ENCODE measurements at regions not wholly inside any gene's neighbourhood (a gene's known extent, or its start where the extent isn't known, plus 50 kb on each side); places are given as distances from the start of the nearest gene placed in this dataset.
"Not testable (repeated sequence)": the region's sequence is repeated elsewhere in the genome, so short reads cannot be mapped to it uniquely, and the experiment has no call there.

DNA sequence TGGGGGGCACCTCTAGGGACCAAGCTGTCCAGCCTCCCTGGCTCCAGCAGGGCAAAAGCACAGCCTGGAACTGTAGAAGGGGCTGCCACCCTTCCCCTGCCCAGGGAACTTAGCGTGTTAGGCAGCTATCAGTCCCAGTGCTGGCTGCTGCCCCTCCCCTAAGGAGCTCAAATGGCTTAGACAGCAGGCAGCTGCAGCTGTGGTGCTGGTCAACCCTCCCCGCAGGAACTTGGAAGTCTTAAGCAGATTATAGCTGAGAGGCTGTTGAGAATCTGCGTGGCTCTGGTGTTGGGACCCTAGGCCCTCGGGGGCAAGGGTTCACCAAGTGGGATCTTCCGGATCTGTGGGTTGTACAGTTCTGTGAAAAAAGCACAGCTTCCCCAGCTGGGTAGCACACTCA lies 536.5 kb upstream of the CDH10 start:
- no peak for DNase-seq (ENCODE audit: low read depth)

DNA sequence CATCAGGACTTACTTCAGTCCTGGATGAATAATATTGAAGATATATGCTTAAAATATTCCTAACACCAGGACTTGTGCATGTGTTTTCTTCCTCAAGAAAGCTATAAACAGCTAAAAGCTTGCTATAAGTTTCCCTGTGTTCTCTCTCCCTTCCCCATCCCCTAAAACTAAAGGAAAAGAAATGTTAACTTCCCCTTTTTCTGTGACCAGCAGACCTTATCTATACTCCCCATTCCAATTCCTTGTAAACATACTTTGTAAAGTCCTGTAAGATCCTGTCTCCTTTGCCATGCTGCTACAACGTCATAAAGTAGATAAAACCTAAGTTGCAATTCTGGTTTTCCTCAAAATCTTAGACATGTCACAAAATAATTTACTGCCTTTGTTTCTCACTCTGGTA lies 517.8 kb upstream of the CDH10 start:
- not testable (repeated sequence) for DNase-seq (ENCODE audit: low read depth)

DNA sequence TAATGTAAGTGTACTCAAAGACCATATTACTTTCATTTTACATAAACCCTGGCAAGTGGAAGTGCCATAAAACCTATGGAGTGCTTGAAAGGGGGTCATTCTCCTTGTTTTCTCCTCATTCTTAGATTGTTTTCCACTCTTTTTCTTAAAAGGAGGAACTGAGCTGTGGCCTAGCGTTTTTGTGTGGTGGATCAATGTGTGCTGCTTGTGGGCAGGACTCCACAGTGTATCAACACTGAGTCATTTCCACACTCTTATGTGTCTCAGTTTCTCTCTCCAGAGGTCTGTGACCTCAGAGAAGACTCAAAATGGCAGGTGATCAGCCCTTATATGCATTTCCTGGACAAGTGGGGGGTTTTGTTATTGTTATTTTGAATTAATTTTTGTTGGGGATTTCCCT lies 516.1 kb upstream of the CDH10 start:
- DNase-seq (ENCODE audit: low read depth): no peak

DNA sequence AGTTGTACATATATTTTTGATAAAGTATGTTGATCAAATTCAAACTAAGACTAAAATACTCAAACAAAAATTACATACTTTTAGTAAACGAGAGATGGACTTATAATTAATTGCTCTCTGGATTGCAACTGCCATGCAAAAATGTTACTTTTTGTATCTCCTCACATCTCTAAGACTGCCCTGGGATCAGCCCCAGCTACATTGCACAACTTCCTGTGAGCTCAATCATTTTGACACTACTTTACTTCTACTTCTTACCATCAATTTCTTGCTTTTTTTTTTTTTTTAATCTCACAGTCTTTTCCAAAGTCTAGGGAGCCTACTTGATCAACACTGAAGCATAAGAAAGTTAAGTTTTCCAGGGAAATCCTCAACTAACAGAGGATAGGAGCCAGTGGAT lies 506.0 kb upstream of the CDH10 start:
- no peak for DNase-seq (ENCODE audit: low read depth)

DNA sequence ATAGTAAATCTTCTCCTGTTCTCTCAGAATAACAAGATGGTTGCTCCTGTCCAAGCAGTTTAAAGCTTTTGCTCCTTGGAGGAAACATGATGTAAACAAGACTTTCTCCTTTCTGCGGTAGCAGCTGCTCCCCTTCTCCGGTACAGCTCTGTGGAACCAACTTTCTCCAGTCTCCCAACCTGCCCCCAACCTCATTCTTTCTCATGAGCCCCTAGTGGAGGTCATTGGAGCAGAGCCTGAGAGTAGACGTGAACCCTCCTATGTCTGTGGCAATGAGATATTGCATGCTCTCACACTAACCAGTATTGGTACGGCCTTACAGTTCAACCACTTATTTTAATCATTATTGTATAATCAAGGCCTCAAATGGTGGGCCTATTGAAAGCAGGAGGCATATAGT lies 483.8 kb upstream of the CDH10 start:
- DNase-seq (ENCODE audit: low read depth): no peak

DNA sequence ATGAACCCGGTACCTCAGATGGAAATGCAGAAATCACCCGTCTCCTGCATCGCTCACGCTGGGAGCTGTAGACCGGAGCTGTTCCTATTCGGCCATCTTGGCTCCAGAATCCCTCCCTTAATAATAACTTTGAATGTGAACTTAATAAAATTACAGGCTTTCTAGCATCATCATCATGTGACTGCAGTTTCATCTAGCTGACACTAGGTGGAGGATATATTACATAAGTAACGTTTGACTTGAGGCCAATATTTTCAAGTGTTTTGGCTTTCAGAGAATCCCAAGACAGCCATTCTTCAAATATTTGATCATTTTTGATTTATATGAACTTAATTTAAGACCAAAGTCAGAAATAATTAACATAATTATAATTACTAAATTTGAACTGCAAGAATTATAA lies 474.9 kb upstream of the CDH10 start:
- DNase-seq (ENCODE audit: low read depth): no peak

DNA sequence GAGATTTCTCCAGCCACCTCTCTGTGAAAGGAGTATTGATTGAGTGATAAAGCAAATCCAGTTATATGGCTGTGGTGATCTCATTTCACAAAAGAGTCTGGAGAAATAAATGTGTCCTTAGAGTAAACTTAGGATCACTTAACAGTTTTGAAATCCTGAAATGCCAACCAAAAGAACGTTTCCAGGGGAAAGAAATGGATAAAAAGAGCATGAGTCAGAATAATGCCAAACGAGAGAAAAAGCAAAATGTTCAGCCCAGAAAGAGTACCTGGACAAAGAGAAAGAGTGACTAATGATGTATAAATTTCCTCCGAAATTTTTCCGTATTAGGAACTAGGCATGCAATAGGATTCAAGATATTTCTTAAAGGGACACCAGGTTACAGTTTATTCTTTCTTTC lies 463.1 kb upstream of the CDH10 start:
- no peak for DNase-seq (ENCODE audit: low read depth)

DNA sequence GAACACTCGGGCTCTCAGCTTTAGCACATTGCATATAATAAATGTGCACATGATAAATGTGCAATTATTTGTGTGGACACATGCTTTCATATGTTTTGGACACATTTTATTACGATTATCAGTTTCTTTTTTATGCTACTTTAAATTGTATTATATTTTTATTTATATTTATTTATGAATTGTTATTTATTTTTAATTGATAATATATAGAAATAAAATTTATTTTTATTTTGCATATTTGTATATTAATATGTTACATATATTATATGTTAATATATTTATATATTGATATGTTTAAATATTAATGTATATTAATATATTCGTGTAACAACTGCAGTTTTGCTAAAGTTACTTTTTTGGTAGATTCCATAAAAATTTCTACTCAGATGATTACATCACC lies 454.8 kb upstream of the CDH10 start:
- no peak for DNase-seq (ENCODE audit: low read depth)

DNA sequence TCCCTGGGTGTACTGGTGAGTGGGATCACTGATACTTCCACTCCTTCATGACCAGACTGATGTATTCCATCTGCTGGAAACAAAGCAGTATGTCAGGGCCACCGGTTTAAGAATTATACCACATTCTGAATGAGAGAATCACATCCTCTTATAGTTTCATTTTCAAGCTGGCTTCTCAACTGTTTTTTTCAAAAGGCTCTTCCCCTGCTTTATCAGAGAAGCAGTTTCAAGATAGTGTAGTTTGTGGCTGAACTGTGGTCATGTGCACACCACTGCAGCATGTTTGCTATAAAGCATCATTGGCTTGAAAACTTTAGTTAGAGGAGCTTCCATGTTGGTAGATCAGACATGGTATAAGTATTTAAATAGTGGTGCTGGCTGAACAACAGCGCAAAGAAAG lies 450.5 kb upstream of the CDH10 start:
- no peak for DNase-seq (ENCODE audit: low read depth)

DNA sequence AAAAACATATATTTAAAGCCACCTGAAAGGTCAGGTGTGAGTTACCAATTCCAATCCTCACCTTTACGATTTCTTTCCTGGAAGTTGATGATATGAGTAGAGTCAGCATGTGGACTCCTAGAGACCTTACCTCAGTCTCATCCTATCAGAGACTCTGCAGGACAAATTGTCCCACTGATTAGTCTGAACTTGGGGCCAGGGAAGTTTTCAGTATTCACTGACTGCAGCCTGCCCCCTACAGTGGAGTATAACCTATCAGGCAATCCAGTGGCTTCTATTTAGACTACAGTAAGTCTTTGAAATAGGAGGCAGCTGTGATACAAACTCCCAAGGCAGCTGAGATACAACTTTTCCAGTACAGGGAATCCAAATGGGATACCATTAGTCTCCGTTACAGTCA lies 449.4 kb upstream of the CDH10 start:
- no peak for DNase-seq (ENCODE audit: low read depth)

DNA sequence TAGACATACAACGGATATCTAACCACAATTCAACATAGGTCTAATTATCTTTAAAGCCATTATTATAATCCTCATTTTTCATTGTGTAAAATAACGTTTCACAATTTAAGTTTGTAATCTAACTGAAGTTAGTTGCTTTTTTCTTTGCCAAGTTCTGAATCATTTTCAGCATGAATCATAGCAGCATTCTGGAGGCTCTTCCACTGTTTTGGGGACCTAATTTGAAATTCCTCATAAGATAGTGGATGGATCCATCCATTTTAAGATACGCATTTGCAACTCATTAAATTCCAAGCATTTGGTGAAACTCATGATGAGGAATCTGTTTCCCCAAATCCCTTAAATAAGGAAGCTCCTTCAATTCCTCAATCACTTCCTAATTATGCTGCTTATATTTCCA lies 447.1 kb upstream of the CDH10 start:
- DNase-seq (ENCODE audit: low read depth): no peak

DNA sequence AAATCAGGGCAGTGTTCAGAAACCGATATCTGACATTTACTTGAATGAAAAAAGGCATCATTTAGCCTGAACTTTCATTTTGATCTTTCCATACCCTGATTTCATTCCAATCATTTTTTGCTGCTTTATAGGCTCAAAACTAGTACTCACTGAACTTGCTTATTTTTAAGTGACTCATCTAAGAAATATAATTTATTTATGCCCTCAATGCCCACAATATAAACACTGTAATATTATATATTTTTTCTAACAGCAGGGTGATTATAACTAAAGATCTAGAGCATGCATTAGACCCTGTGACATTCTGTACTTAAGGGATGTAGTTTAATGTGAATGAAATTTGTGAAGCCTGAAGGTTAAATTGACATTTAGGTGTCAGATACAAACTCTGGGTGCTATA lies 446.1 kb upstream of the CDH10 start:
- no peak for DNase-seq (ENCODE audit: low read depth)

DNA sequence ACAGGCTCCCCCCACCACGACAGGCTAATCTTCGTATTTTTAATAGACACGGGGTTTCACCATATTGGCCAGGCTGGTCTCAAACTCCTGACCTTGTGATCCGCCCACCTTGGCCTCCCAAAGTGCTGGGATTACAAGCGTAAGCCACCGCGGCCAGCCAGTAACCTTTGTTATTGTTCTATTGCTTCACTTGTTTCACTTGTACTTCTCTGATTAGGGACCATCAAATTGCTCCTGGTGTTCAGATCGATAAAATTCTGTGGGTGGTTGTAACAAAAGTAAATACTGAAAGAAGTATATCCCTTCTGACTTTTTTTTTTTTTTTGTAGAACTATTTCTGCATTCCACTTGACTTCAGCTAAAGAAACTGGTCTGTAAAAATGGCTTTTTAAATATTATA lies 445.5 kb upstream of the CDH10 start:
- no peak for DNase-seq (ENCODE audit: low read depth)

DNA sequence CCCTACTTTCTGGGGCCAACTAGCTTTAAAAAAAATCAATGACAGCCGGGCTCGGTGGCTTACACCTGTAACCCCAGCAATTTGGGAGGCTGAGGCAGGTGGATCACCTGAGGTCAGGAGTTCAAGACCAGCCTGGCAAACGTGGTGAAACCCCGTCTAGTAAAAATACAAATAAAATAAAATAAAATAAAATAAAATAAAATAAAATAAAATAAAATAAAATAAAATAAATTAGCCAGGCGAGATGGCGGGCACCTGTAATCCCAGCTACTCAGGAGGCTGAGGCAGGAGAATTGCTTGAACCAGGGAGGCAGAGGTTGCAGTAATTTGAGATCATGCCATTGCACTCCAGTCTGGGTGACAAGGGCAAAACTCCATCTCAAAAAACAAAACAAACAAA lies 443.9 kb upstream of the CDH10 start:
- DNase-seq (ENCODE audit: low read depth): not testable (repeated sequence)

DNA sequence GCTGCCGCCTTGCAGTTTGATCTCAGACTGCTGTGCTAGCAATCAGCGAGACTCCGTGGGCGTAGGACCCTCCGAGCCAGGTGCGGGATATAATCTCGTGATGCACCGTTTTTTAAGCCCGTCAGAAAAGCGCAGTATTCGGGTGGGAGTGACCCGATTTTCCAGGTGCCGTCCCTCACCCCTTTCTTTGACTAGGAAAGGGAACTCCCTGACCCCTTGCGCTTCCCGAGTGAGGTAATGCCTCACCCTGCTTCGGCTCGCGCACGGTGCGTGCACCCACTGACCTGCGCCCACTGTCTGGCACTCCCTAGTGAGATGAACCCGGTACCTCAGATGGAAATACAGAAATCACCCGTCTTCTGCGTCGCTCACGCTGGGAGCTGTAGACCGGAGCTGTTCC lies 438.5 kb upstream of the CDH10 start:
- not testable (repeated sequence) for DNase-seq (ENCODE audit: low read depth)

DNA sequence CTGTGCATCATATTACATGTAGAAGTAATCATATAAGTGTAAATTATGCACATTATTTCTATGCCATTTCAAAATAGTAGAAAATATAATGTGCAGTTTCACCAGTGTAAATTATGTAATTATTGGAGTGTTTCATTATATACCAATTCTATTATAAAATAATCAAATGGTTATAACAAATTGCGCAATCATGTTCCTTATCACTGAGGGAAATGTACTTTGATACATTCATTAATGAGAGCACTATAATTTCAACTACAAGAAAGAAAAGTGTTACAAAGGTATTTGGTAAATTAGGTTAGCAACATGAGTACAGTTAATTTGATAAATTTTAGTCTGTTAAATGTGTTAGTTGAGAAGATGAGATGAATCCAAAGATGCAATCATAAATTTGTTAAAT lies 421.5 kb upstream of the CDH10 start:
- DNase-seq (ENCODE audit: low read depth): no peak

DNA sequence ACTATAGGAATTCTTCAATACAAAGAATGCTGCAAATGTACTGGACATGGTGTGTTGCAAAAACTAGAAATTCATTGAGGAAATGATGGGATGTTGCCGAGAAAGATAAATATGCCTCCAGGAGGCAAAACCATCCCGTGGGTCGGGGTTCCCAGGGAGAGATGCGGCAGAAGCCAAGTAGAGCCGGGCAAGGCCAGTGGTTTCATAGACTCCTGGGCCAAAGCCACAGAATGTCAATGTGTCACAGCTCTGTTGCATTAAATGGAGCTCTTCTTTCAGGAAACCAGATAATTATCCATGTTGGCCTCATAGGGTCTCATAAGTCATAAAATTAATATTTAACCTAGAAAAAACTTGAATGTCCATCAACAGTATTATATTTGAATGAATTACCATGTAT lies 419.5 kb upstream of the CDH10 start:
- no peak for DNase-seq (ENCODE audit: low read depth)

DNA sequence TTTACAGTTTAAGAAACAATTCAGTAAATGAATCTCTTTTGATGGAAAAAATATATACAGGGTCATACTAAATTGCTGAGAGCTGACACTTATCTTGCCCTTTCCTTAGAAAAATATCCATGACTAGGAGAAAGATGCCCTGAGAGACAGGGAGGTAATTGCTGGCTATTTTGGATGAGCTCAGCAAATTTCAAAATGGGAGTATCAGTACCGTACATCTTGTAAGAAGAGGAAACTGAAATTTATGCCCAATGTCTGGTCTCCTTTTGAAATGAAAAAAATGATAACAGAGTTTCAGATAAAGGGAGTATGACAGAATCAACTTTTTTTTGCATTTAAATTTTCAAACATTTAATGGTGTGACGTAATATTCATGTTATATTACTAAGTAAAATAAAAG lies 415.8 kb upstream of the CDH10 start:
- no peak for DNase-seq (ENCODE audit: low read depth)

DNA sequence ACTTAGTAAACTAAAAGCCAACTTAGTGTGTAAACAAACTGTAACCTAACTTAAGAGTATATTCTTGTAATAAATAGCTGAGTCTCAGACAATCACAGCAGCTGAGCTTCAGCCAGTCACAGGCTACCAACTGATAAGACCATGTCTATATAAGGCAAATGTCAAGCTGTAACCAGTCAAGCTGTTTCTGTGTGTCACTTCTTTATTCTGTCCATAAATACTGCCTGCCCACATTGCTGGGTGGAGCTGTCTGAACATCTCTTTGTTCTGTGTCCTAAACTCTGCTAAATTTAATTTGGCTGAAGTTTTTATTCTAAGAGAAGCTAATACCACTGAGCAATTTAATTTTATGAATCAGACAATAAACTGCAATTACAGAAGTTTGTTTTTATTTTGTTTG lies 412.1 kb upstream of the CDH10 start:
- no peak for DNase-seq (ENCODE audit: low read depth)

DNA sequence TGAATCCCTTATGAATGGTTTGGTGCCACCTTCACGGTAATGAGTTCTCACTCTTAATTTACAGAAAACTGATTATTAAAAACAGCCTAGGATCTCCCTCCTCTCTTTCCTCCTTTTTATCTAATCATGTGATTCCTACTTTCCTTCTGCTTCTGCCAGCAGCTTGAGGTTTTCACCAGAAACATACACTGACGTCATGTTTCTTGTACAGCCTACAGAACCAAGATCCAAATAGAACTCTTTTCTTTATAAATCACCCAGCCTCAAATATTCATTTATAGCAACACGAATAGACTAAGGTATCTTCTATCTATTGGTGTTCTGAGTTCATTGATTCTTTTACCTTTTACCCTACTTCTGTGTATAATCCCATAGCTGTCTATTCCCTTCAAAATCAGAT lies 388.9 kb upstream of the CDH10 start:
- DNase-seq (ENCODE audit: low read depth): no peak

DNA sequence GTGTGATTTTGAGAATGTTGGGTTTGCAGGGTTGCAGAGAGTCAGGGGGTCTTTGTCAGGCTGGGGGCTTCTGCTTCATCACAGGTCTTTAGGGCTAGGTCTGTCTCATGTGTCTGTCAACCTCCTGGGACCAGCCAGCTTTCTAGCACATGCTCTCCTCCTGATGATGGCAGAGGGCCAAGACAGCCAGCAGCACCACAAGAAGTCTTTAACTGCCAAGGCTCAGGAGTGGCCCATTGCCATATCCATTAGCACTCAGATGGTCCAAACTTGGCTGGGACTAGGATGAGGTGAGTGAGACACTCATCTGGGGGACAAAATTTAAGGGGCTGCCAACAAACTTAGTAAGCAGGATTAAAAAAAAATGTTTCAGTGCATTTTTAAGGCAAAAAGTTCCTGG lies 384.2 kb upstream of the CDH10 start:
- DNase-seq (ENCODE audit: low read depth): no peak

DNA sequence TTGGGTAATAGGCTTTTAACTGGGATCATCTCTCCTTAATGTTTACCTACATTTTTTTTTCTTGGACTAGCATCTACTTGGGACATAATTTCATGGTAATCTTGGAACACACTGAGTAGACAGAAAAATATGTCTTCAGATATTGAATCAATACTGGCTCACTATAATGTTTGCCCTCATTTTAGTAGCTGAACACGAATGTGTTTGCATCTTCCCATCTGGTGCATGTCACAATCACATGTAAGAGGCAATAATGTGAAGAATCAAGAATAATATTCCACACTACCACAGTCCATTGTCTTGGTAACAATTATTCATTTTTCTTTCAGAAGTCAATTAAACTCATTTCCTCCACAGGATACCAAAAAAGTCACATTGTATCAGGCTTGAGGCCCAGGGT lies 382.7 kb upstream of the CDH10 start:
- DNase-seq (ENCODE audit: low read depth): no peak

DNA sequence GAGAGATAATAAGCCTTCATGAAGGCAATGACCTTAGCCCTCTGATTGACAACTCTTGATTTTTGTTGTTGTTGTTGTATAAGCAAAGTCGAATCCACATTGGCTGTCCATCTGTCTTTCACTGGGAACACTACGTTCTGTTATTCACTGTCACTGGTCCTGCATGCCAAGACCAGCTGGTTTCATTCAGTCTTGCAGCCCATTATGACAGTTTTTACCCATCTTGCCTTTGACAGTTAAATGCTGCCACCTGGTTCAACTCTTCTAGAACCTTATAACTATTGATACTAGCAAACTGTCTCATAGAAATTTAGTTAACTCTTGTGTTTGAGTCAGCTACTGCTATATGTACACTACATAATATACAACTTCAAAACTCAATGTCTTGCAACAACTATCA lies 382.3 kb upstream of the CDH10 start:
- no peak for DNase-seq (ENCODE audit: low read depth)

DNA sequence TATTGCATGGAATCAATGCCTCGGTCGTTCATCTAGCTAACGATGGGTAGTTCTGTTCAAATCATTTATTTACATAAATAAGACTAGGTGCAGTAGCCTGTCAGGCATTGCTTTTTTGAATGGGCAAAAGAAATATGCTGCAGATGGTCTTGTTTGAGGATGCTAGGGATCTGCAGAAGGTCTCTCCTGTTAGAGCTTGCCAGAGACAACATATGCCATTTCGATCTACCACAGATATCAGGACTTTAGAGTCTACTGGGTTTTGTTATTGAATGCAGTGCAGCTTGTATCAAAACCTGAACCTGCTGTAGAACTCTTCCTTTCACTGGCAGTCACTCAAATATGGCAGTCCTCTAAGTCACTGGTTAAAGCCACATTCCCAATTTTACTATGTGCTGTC lies 381.1 kb upstream of the CDH10 start:
- DNase-seq (ENCODE audit: low read depth): no peak

DNA sequence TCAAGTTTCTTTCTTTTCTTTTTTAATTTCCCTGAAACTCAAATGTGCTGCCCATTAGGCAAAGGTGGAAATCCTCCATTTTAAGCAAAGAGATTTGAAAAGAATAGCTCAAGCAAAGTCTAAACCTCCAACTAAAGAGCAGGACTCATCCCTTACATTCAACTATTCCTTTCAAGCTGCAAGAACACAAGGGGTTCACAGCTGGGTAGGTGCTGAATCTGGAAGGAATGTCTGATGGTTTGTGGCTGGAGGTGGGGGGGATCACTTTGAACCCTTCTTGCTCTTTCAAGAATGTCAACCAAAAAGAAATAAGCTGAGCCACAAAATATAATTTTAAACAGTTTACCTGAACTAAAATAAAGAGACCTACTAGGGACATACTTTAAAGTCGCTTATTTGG lies 375.7 kb upstream of the CDH10 start:
- DNase-seq (ENCODE audit: low read depth): no peak

DNA sequence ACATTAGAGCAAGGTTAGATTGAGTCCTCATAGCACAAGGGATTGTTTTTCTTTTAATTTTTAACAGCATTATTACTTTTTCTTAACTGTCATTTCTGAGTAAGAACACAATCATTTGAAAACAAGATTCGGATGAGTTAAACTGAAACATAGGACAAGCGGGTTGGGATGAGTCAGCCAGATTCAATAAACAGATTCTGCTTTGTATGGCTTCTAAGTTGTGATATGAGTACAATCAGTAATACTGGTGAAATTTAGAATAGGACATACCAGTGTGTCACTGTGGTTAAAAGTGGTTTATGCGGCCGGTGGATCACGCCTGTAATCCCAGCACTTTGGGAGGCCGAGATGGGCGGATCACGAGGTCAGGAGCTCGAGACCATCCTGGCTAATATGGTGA lies 364.3 kb upstream of the CDH10 start:
- no peak for DNase-seq (ENCODE audit: low read depth)
